Erythroblast (primary cell): ENCODE measurements at regions not wholly inside any gene's neighbourhood (a gene's known extent, or its start where the extent isn't known, plus 50 kb on each side); places are given as distances from the start of the nearest gene placed in this dataset.
"Not testable (repeated sequence)": the region's sequence is repeated elsewhere in the genome, so short reads cannot be mapped to it uniquely, and the experiment has no call there.

ENCODE experiments used
- DNase-seq, 2 experiments: peaks; one replicate each; lab custom pipeline; 2025; lab: John Stamatoyannopoulos, UW
- GATA1 ChIP-seq: IDR thresholded peaks from 2 replicates; pipeline ENCODE4 v1.6.1; 2011; ENCODE audit warnings: low read depth, mild to moderate bottlenecking, control low read depth, low read length, moderate library complexity
- POLR2A ChIP-seq: IDR thresholded peaks from 2 replicates; pipeline ENCODE4 v1.6.1; 2011; ENCODE audit warnings: mild to moderate bottlenecking, low read length

DNA sequence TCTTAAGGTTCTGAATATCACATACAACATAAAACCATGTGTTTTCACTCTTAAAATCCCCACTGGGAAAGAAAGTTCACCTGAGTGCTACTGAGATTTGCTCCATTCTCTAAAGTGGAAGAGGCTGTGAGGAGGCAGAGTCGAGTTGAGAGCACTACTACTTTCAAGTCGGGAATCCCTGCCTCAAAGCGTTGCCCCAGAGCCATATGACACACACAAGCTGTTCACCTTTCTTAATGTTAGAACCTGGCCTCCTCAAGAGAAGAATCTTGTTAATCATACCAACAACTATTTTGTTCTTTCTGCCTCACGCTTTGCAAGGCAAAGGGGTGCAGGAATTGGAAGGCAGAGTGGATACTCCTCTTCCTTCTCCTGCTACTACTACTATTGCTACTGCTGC lies 149.7 kb upstream of the DAAM1 start:
- TF ChIP-seq GATA1 (no peak), POLR2A (no peak)
- DNase-seq = no peak

GRCh38 chr14:59041308-59041707 lies 147.2 kb upstream of the DAAM1 start:
- TF ChIP-seq POLR2A (no peak), GATA1 (no peak)
- no peak for DNase-seq

- DNase-seq = peak in 1 of 2 experiments; percentile 11
- no peak for TF ChIP-seq POLR2A
- no peak for TF ChIP-seq GATA1
These were observed 143.8 kb upstream of the DAAM1 start for GRCh38 chr14:59044707-59045106.

- DNase-seq = no peak
- TF ChIP-seq GATA1 (no peak), POLR2A (no peak)
These were observed 141.7 kb upstream of the DAAM1 start for GRCh38 chr14:59046746-59047145.

GRCh38 chr14:59055006-59055405 lies 133.5 kb upstream of the DAAM1 start:
- no peak for DNase-seq
- TF ChIP-seq POLR2A (no peak), GATA1 (no peak)

GRCh38 chr14:59055439-59056045 lies 132.9 kb upstream of the DAAM1 start:
- DNase-seq = peak; percentile 14 to 46
- TF ChIP-seq GATA1 (no peak), POLR2A (no peak)

GRCh38 chr14:59057551-59057950 lies 130.9 kb upstream of the DAAM1 start:
- TF ChIP-seq GATA1 = no peak
- TF ChIP-seq POLR2A = no peak
- no peak for DNase-seq

DNA sequence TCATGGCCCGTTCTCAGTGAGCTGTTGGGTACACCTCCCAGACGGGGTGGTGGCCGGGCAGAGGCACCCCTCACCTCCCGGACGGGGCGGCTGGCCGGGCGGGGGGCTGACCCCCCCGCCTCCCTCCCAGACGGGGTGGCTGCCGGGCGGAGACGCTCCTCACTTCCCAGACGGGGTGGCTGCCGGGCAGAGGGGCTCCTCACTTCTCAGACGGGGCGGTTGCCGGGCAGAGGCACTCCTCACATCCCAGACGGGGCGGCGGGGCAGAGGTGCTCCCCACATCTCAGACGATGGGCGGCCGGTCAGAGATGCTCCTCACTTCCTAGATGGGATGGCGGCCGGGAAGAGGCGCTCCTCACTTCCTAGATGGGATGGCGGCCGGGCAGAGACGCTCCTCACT lies 129.7 kb upstream of the DAAM1 start:
- not testable (repeated sequence) for DNase-seq

GRCh38 chr14:59060841-59061240 lies 127.6 kb upstream of the DAAM1 start:
- no peak for DNase-seq
- TF ChIP-seq GATA1 (no peak), POLR2A (no peak)

GRCh38 chr14:59061292-59061691 lies 127.2 kb upstream of the DAAM1 start:
- no peak for DNase-seq
- TF ChIP-seq POLR2A = no peak
- no peak for TF ChIP-seq GATA1

DNA sequence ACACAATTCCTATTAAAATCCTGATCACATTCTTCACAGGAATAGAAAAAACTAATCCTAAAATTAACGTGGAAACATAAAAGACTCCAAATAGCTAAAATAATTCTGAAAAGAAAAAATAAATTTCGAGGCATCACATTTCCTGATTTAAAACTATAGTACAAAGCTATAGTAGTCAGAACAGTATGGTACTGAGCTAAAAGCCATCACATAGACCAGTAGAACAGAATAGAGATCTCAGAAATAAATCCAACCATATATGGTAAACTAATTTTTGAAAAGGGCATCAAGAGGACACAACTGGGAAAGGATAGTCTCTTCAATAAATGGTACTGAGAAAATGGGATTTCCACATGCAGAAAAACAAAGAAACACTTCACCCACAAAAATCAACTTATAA lies 125.2 kb upstream of the DAAM1 start:
- TF ChIP-seq POLR2A (no peak), GATA1 (no peak)
- DNase-seq = no peak

GRCh38 chr14:59067127-59067894 lies 121.2 kb upstream of the DAAM1 start:
- no peak for DNase-seq
- no peak for TF ChIP-seq POLR2A
- TF ChIP-seq GATA1 = no peak

DNA sequence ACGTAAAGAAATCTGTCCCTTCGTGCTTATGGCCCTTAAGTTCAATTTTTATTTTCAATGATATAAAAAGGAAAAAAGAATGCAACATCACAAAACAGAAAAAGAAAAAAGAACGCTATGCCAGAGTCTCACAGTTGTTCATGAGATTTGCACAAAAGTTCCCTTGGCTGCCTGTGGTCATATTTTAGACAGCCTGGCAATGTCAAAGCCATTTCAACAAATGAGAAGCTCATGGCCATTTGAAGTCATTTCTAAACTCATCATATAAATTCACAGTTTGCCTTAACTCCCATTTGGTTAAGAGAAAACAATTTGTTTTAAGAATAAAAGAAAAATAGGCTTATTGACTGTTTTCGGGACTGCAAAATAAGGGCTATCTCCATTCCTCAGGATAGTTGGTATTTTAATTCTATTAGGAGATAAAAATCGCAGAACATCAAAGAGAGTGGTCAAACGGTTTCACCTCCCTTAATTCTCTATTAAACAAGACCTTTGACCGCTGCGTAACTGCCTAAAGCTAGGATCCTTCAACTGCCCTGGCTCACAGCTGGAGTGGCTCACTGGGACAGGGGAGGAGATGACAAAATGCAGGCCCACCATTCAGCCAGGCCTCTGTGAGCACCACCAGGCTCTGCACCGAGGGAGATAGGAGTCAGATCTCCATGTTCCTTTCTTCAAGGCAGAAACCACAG lies 119.2 kb upstream of the DAAM1 start:
- TF ChIP-seq POLR2A (no peak), GATA1 (no peak)
- DNase-seq = no peak

GRCh38 chr14:59075506-59075905 lies 113.0 kb upstream of the DAAM1 start:
- TF ChIP-seq GATA1 (no peak), POLR2A (no peak)

DNA sequence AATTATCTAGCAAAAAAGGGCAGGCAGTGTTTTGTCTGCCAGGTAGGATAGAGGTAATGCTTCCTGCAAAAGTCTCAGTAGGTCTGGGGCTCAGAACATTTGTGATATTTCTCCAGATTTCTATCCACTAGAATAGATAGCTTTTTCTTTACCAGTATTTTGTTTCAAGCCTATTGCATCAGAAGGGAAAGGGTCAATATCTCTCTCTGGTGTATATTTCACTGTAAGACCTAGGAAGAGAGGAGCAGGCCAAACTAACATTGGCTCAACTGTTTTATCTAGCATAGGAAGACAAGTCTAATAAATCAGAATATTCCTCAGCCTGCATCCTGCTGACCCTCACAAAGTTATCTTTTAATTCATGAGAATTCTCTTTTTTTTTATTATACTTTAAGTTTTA lies 106.7 kb upstream of the DAAM1 start:
- no peak for DNase-seq
- TF ChIP-seq POLR2A (no peak), GATA1 (no peak)

More at GRCh38 chr14:59075506-59075905, 113.0 kb upstream of the DAAM1 start:
- DNase-seq = no peak
